ENCODE measurements at regions not wholly inside any gene's neighbourhood (a gene's known extent, or its start where the extent isn't known, plus 50 kb on each side); places are given as distances from the start of the nearest gene placed in this dataset.

- no peak for DNase-seq
These were observed 489.4 kb downstream of the PRELID2 start for GRCh38 chr5:145345511-145346287.

- DNase-seq, result peak; percentile 34
These were observed 493.3 kb downstream of the PRELID2 start for GRCh38 chr5:145341842-145342241.

- DNase-seq, result no peak
These were observed 495.0 kb downstream of the PRELID2 start for GRCh38 chr5:145340099-145340498.

GRCh38 chr5:145324767-145325479 lies 510.2 kb downstream of the PRELID2 start:
- DNase-seq, result no peak

GRCh38 chr5:145324101-145324500 lies 511.0 kb downstream of the PRELID2 start:
- DNase-seq, result no peak

GRCh38 chr5:145316282-145316681 lies 518.9 kb downstream of the PRELID2 start:
- no peak for DNase-seq

GRCh38 chr5:145307866-145308382 lies 527.2 kb downstream of the PRELID2 start:
- no peak for DNase-seq

GRCh38 chr5:145295236-145295835 lies 539.8 kb downstream of the PRELID2 start:
- DNase-seq, result no peak

GRCh38 chr5:145294331-145294730 lies 540.8 kb downstream of the PRELID2 start:
- DNase-seq, result no peak

GRCh38 chr5:145293716-145294115 lies 541.4 kb downstream of the PRELID2 start:
- no peak for DNase-seq

- DNase-seq, result no peak
These were observed 542.9 kb downstream of the PRELID2 start for GRCh38 chr5:145292278-145292677.

- DNase-seq, result peak; percentile 20
These were observed 551.9 kb downstream of the PRELID2 start for GRCh38 chr5:145283141-145283810.

GRCh38 chr5:145280806-145281205 lies 554.3 kb downstream of the PRELID2 start:
- no peak for DNase-seq

- DNase-seq, result no peak
These were observed 554.9 kb downstream of the PRELID2 start for GRCh38 chr5:145280214-145280613.

GRCh38 chr5:145260670-145261069 lies 574.5 kb downstream of the PRELID2 start:
- no peak for DNase-seq

GRCh38 chr5:145247745-145248040 lies 587.4 kb downstream of the PRELID2 start:
- DNase-seq, result no peak

GRCh38 chr5:145246961-145247744 lies 588.0 kb downstream of the PRELID2 start:
- peak; percentile 9 for DNase-seq

GRCh38 chr5:145246379-145246778 lies 588.8 kb downstream of the PRELID2 start:
- no peak for DNase-seq

GRCh38 chr5:145245354-145245753 lies 589.8 kb downstream of the PRELID2 start:
- DNase-seq, result peak; percentile 13

- DNase-seq, result peak; percentile 24
These were observed 590.4 kb downstream of the PRELID2 start for GRCh38 chr5:145244788-145245187.

- DNase-seq, result no peak
These were observed 590.9 kb downstream of the PRELID2 start for GRCh38 chr5:145244251-145244650.

GRCh38 chr5:145243016-145243415 lies 592.1 kb downstream of the PRELID2 start:
- no peak for DNase-seq
